Adrenal gland (tissue), 9 donors: ENCODE measurements at regions not wholly inside any gene's neighbourhood (a gene's known extent, or its start where the extent isn't known, plus 50 kb on each side); places are given as distances from the start of the nearest gene placed in this dataset.

Experiments used
- DNase-seq, 7 donors: peaks; one replicate each; pipeline ENCODE4 v3.0.0-alpha.2; 2019 to 2020
- H3K27ac ChIP-seq, 5 donors: fragments of 200-600 bp; sonication (generic) in 4 of 5; 1 replicate in 3 of 5; 2 replicates in 2 of 5; pipeline versions ENCODE4 v1.5.1 to v1.8.0; 2016 to 2020; ENCODE audit warnings: mild to moderate bottlenecking in 1 of 5
- H3K27me3 ChIP-seq: fragments of 200-600 bp; 2 replicates; pipeline ENCODE4 v1.8.0; 2021
- H3K36me3 ChIP-seq, 2 donors: fragments of 200-600 bp; replicated peaks in 1 of 2; 1 replicate in 1 of 2; 2 replicates in 1 of 2; pipeline versions ENCODE4 v1.5.1 to v1.8.0; 2018 to 2022
- H3K4me1 ChIP-seq, 2 donors: fragments of 200-600 bp; replicated peaks in 1 of 2; 1 replicate in 1 of 2; 2 replicates in 1 of 2; pipeline versions ENCODE4 v1.5.1 to v1.8.0; 2018 to 2021
- H3K4me3 ChIP-seq, 4 donors: fragments of 200-600 bp; sonication (generic) in 3 of 4; one replicate each; pipeline ENCODE4 v1.5.1; 2016 to 2018
- H3K9me3 ChIP-seq, 3 donors: fragments of 200-600 bp; sonication (generic) in 1 of 3; replicated peaks in 1 of 3; 1 replicate in 2 of 3; 2 replicates in 1 of 3; pipeline versions ENCODE4 v1.5.1 to v1.8.0; 2016 to 2021
- CTCF ChIP-seq, 6 experiments: fragments of 450-650 bp in 4 of 6; fragments of 200-600 bp in 2 of 6; sonication (generic) in 1 of 6; IDR thresholded peaks; 1 replicate in 5 of 6; 2 replicates in 1 of 6; pipeline versions ENCODE4 v1.5.1 to v1.8.0; 2016 to 2021; ENCODE audit warnings: antibody characterized with exemption in 6 of 6, mild to moderate bottlenecking in 2 of 6, moderate library complexity in 1 of 6
- POLR2A ChIP-seq, 2 donors: fragments of 450-650 bp; IDR thresholded peaks; one replicate each; pipeline ENCODE4 v1.6.1; 2017; ENCODE audit warnings: antibody characterized with exemption in 2 of 2, mild to moderate bottlenecking in 2 of 2, moderate library complexity in 1 of 2
- WGBS, 4 donors: extraction: QIAGEN DNeasy Blood & Tissue Kit in 2 of 4; methylation state at CpG; one replicate each; pipeline versions ENCODE4 v1.1.5 to v1.1.7; 2013 to 2017; 5-methylcytosine and 5-hydroxymethylcytosine counted together
- intact Hi-C, 2 donors: fragments of 100-400 bp; cut with DNase I; formaldehyde crosslinking; loops; one replicate each; pipeline versions ENCODE4 v1.14.1 to v1.15.0; 2022 to 2023
- donor health status: healthy with polysubstance abuse.
- donor health status: Bipolar disorder and iron deficiency.
- donor health status: DM: yes; HTN: yes; CAD: no.
- donor health status: DM: no; HTN: no; CAD: no.
- donor health status: DM: no; HTN: no; CAD: no.

DNA sequence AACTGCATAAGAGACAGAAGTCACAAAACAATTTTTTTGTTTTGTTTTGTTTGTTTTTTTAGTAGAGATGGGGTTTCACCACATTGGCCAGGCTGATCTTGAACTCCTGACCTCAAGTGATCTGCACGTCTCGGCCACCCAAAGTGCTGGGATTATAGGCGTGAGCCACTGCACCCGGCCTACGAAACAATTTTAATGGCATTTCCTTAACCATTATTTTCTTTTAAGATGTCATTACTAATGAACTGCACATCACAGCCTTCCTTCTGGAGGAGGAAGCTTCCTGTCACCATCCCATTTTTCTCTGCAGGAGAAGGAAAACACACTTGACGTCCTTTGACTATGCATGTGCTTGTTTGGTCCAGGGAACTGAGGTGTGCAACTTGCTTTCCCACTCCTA is 125.3 kb upstream of the AKIRIN2 start:
- H3K4me1 ChIP-seq: peaks cover 0 to 6% of the 10 kb centered on the region in 2 donors
- H3K9me3 ChIP-seq: no peaks in the 10 kb centered on the region
- DNase-seq: no peak
- intact Hi-C loops: no loop called here
- no peaks in the 10 kb centered on the region for H3K27me3 ChIP-seq
- H3K27ac ChIP-seq: no peak overlapping the region
- WGBS, 4 donors: 60 to 74% (median 63%) methylated on average over 6 of the region's 6 CpGs
- H3K36me3 ChIP-seq: no peaks in the 10 kb centered on the region
- TF ChIP-seq POLR2A (IDR thresholded peaks at IDR 0.05) (no peak), CTCF (IDR thresholded peaks at IDR 0.05) (no peak)
- no peak overlapping the region for H3K4me3 ChIP-seq

DNA sequence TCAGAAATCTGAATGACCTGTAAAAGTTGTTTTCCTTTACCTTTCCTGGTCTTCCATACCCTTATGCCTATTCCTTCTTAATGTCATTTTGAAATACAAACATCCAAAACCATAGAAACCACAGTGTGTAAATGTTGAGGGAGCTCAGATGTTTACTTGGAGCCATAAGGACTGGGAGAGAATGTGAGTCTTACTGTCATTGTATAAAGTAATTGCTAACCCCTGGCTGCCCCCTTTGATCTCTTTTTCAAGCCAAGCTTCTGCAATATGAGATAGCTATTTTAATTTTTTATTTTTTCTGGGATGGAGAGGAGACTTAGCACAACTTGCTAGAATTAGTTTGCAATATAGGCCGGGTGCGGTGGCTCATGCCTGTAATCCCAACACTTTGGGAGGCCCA is 124.4 kb upstream of the AKIRIN2 start:
- 87 to 89% (median 87%) methylated on average over 2 of the region's 2 CpGs for WGBS, 4 donors
- no peak for TF ChIP-seq POLR2A (IDR thresholded peaks at IDR 0.05)
- TF ChIP-seq CTCF (IDR thresholded peaks at IDR 0.05): no peak
- H3K36me3 ChIP-seq: no peaks in the 10 kb centered on the region
- intact Hi-C loops: no loop called here
- H3K27ac ChIP-seq: no peak overlapping the region
- no peak overlapping the region for H3K4me3 ChIP-seq
- peaks cover 0 to 1% of the 10 kb centered on the region in 2 donors for H3K4me1 ChIP-seq
- DNase-seq: no peak
- H3K27me3 ChIP-seq: no peaks in the 10 kb centered on the region
- no peaks in the 10 kb centered on the region for H3K9me3 ChIP-seq

DNA sequence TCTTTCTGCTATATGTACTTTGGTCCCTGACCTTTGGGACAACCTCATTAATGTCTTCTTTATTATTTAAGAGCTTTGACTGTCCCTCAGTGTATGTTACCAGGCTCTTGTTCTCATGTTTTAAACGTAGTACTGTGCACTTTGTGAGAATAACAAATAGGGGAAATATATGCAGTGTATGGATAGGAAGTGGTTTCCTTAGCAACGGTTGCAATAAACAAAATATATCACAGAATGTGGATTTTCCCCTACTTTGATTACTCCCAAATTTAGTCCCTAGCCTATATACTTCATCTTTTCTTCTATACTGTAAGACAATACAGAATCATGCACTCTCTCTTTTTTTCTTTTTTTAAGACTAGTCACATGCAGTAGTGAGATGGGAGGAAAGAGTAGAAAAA is 123.8 kb upstream of the AKIRIN2 start:
- TF ChIP-seq CTCF (IDR thresholded peaks at IDR 0.05): no peak
- TF ChIP-seq POLR2A (IDR thresholded peaks at IDR 0.05): no peak

DNA sequence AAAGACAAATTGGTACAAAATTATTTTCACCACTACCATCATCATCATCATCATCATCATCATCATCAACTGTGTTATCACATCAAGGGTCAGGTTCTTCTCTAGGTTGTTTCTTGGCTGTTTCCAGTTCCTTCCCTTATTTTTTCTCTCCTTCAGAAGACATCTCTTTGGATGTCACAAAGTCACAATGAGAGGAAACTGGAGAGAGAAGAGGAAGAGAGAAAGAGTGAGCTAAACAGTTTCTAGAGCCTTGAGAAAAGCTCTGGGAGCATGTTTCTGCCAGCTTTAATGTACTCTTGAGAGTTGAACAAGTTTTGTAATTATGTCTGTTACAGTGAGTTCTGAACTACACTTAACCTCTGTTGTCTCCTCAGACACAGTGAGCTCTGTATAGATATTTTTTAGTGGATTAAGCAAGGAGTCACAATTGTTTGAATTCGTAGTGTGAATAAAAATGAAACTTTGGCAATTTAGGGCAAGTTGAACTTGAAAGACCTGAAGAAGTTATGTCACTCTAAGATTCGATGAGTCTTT is 123.0 kb upstream of the AKIRIN2 start:
- no peaks in the 10 kb centered on the region for H3K36me3 ChIP-seq
- H3K4me3 ChIP-seq: no peak overlapping the region
- no peak for DNase-seq
- H3K27me3 ChIP-seq: no peaks in the 10 kb centered on the region
- WGBS, 4 donors: 48 to 70% (median 64%) methylated on average over 2 of the region's 2 CpGs
- no peak for TF ChIP-seq CTCF (IDR thresholded peaks at IDR 0.05)
- no peak for TF ChIP-seq POLR2A (IDR thresholded peaks at IDR 0.05)
- intact Hi-C loops: no loop called here
- H3K27ac ChIP-seq: peak overlapping the region in 2 of 5 donors; percentile 3 to 57
- H3K9me3 ChIP-seq: no peaks in the 10 kb centered on the region
- H3K4me1 ChIP-seq: no peaks in the 10 kb centered on the region

More for the DNA sequence above, 123.8 kb upstream of the AKIRIN2 start:
- peak overlapping the region in 1 of 5 donors; percentile 57 for H3K27ac ChIP-seq
- intact Hi-C loops: no loop called here
- no peaks in the 10 kb centered on the region for H3K9me3 ChIP-seq
- H3K36me3 ChIP-seq: no peaks in the 10 kb centered on the region
- no peaks in the 10 kb centered on the region for H3K27me3 ChIP-seq
- H3K4me3 ChIP-seq: no peak overlapping the region
- no peaks in the 10 kb centered on the region for H3K4me1 ChIP-seq
- 50 to 69% (median 61%) methylated on average over 2 of the region's 2 CpGs for WGBS, 4 donors
- no peak for DNase-seq
